IMR-90 (cell line): ENCODE measurements at regions not wholly inside any gene's neighbourhood (a gene's known extent, or its start where the extent isn't known, plus 50 kb on each side); places are given as distances from the start of the nearest gene placed in this dataset.
A peak's percentile ranks its signal among the peaks of the same experiment; 100 is the strongest.

Experiments
- ATAC-seq: fragments of 200-7000 bp; cut with Tn5 transposase; 2 replicates; pipeline ENCODE4 v1.9.1; 2020; ENCODE audit warnings: low read depth, mild to moderate bottlenecking, moderate library complexity
- BruUV-seq: library from RNA; stranded (reverse); fragments of 400-500 nt; replicated peaks from 2 replicates; lab custom pipeline; 2021; lab: Mats Ljungman, UMichigan
- CTCF ChIA-PET: fragments of 300-600 bp; formaldehyde crosslinking; extraction: SDS; loops from one replicate; lab custom pipeline; 2021; ENCODE audit warnings: antibody characterized with exemption; lab: Yijun Ruan, JAX
- POLR2A ChIA-PET: fragments of 300-600 bp; sonication (Branson Sonifier 250); formaldehyde crosslinking; loops from one replicate; lab custom pipeline; 2022; ENCODE audit warnings: antibody characterized with exemption; ENCODE audit not compliant: unreplicated experiment; lab: Charles Lee
- DNase-seq: peaks from one replicate; pipeline ENCODE4 v3.0.0; 2013
- H2AFZ ChIP-seq: replicated peaks from 2 replicates; pipeline ENCODE3; 2013; ENCODE audit warnings: low read length, mild to moderate bottlenecking; ENCODE audit not compliant: poor library complexity
- H2AK5ac ChIP-seq: 2 replicates; pipeline ENCODE4 v1.6.1; 2013; ENCODE audit warnings: low read depth, low read length, inconsistent platforms
- H2AK9ac ChIP-seq: replicated peaks from 2 replicates; pipeline ENCODE3; 2013; ENCODE audit warnings: mild to moderate bottlenecking, low read depth, low read length, moderate library complexity; ENCODE audit not compliant: poor library complexity
- H2BK120ac ChIP-seq: 2 replicates; pipeline ENCODE4 v1.6.1; 2013; ENCODE audit warnings: low read depth, low read length, inconsistent platforms
- H2BK15ac ChIP-seq: 3 replicates; pipeline ENCODE4 v1.6.1; 2013; ENCODE audit warnings: low read depth, low read length, inconsistent platforms
- H2BK20ac ChIP-seq: 2 replicates; pipeline ENCODE4 v1.6.1; 2013; ENCODE audit warnings: low read depth, mild to moderate bottlenecking, inconsistent platforms, low read length, moderate library complexity
- H2BK5ac ChIP-seq: 2 replicates; pipeline ENCODE4 v1.6.1; 2013; ENCODE audit warnings: mild to moderate bottlenecking, low read depth, low read length, inconsistent platforms; ENCODE audit not compliant: poor library complexity, severe bottlenecking
- H3K14ac ChIP-seq: replicated peaks from 2 replicates; pipeline ENCODE4 v1.6.1; 2013; ENCODE audit warnings: low read depth, low read length, inconsistent platforms
- H3K18ac ChIP-seq: 2 replicates; pipeline ENCODE4 v1.6.1; 2013; ENCODE audit warnings: low read depth, low read length, control low read depth
- H3K23ac ChIP-seq: 2 replicates; pipeline ENCODE4 v1.6.1; 2013; ENCODE audit warnings: low read depth, low read length, inconsistent platforms
- H3K27ac ChIP-seq: 2 replicates; pipeline ENCODE4 v1.5.1; 2013; ENCODE audit warnings: mild to moderate bottlenecking, control low read depth, low read length; ENCODE audit not compliant: insufficient read depth
- H3K27me3 ChIP-seq: 2 replicates; pipeline ENCODE4 v1.6.1; 2013; ENCODE audit warnings: low read length; ENCODE audit not compliant: control insufficient read depth, insufficient read depth
- H3K36me3 ChIP-seq: 2 replicates; pipeline ENCODE4 v1.6.1; 2013; ENCODE audit warnings: low read length, mixed read lengths; ENCODE audit not compliant: control insufficient read depth, insufficient read depth
- H3K4ac ChIP-seq: 2 replicates; pipeline ENCODE4 v1.6.1; 2013; ENCODE audit warnings: low read depth, low read length, inconsistent platforms
- H3K4me1 ChIP-seq: 2 replicates; pipeline ENCODE4 v1.6.1; 2013; ENCODE audit warnings: low read length, mixed read lengths; ENCODE audit not compliant: control insufficient read depth, insufficient read depth
- H3K4me2 ChIP-seq: 2 replicates; pipeline ENCODE4 v1.6.1; 2013; ENCODE audit warnings: low read depth, mild to moderate bottlenecking, control low read depth, low read length, moderate library complexity
- H3K4me3 ChIP-seq: 2 replicates; pipeline ENCODE4 v1.5.1; 2013; ENCODE audit warnings: low read depth, mild to moderate bottlenecking, control low read depth, low read length, moderate library complexity; ENCODE audit not compliant: insufficient read depth
- H3K56ac ChIP-seq: 2 replicates; pipeline ENCODE4 v1.6.1; 2013; ENCODE audit warnings: low read length, inconsistent platforms; ENCODE audit not compliant: insufficient read depth; ENCODE audit errors: extremely low read depth
- H3K79me1 ChIP-seq, 2 experiments: 2 replicates each; pipeline ENCODE4 v1.6.1; 2013; ENCODE audit warnings: low read length in 2 of 2, inconsistent platforms in 1 of 2, low read depth in 1 of 2
- H3K9ac ChIP-seq: 2 replicates; pipeline ENCODE4 v1.6.1; 2013; ENCODE audit warnings: low read depth, low read length, control low read depth
- H3K9me1 ChIP-seq: 2 replicates; pipeline ENCODE4 v1.6.1; 2013; ENCODE audit warnings: low read length, inconsistent platforms; ENCODE audit not compliant: insufficient read depth
- H3K9me3 ChIP-seq: 2 replicates; pipeline ENCODE4 v1.6.1; 2013; ENCODE audit warnings: low read length; ENCODE audit not compliant: control insufficient read depth, insufficient read depth
- H4K20me1 ChIP-seq: 2 replicates; pipeline ENCODE4 v1.6.1; 2013; ENCODE audit warnings: low read length, inconsistent platforms; ENCODE audit not compliant: insufficient read depth
- H4K5ac ChIP-seq: 2 replicates; pipeline ENCODE4 v1.6.1; 2013; ENCODE audit warnings: mild to moderate bottlenecking, low read depth, low read length, control low read depth
- H4K8ac ChIP-seq, 2 experiments: 2 replicates each; pipeline ENCODE4 v1.6.1; 2013; ENCODE audit warnings: low read depth in 2 of 2, low read length in 2 of 2, control low read depth in 1 of 2, inconsistent platforms in 1 of 2
- H4K91ac ChIP-seq: 2 replicates; pipeline ENCODE4 v1.6.1; 2013; ENCODE audit warnings: low read depth, low read length, inconsistent platforms; ENCODE audit not compliant: insufficient read depth
- BHLHE40 ChIP-seq: fragments of 150-350 bp; IDR thresholded peaks from 2 replicates; pipeline ENCODE4 v1.6.1; 2016; ENCODE audit warnings: mild to moderate bottlenecking, low read depth, low read length
- FOS ChIP-seq: fragments of 150-350 bp; IDR thresholded peaks from 2 replicates; pipeline ENCODE4 v1.6.1; 2016; ENCODE audit warnings: low read depth, low read length
- MAFK ChIP-seq: IDR thresholded peaks from 2 replicates; pipeline ENCODE4 v1.6.1; 2012; ENCODE audit warnings: low read depth, low read length, improper control_type of control experiment
- MAZ ChIP-seq: IDR thresholded peaks from 2 replicates; pipeline ENCODE4 v1.6.1; 2012; ENCODE audit warnings: low read depth, mild to moderate bottlenecking, low read length, improper control_type of control experiment, moderate library complexity, borderline replicate concordance
- MXI1 ChIP-seq: IDR thresholded peaks from 2 replicates; pipeline ENCODE4 v1.6.1; 2012; ENCODE audit warnings: low read depth, mild to moderate bottlenecking, low read length, moderate library complexity, borderline replicate concordance
- NFE2L2 ChIP-seq: fragments of 150-350 bp; IDR thresholded peaks from 2 replicates; pipeline ENCODE4 v1.6.1; 2016; ENCODE audit warnings: low read depth, mild to moderate bottlenecking, low read length
- POLR2A ChIP-seq: IDR thresholded peaks from 2 replicates; pipeline ENCODE4 v1.6.1; 2012; ENCODE audit warnings: mild to moderate bottlenecking, low read depth, low read length
- RCOR1 ChIP-seq: IDR thresholded peaks from 2 replicates; pipeline ENCODE4 v1.6.1; 2012; ENCODE audit warnings: mild to moderate bottlenecking, low read length, improper control_type of control experiment; ENCODE audit not compliant: insufficient replicate concordance
- RFX5 ChIP-seq: IDR thresholded peaks from 2 replicates; pipeline ENCODE4 v1.8.0; 2012; ENCODE audit warnings: low read depth, mild to moderate bottlenecking, low read length, moderate library complexity
- SMC3 ChIP-seq: fragments of 150-350 bp; IDR thresholded peaks from 2 replicates; pipeline ENCODE4 v1.6.1; 2016; ENCODE audit warnings: low read depth, mild to moderate bottlenecking, antibody characterized with exemption, low read length, moderate library complexity
- WGBS, 2 experiments: methylation state at CpG; one replicate each; pipeline versions ENCODE4 v1.1.5 to v1.1.7; 2013; ENCODE audit warnings: missing lambda C conversion rate in 2 of 2; ENCODE audit not compliant: insufficient read length in 1 of 2; ENCODE audit errors: extremely low coverage in 2 of 2; 5-methylcytosine and 5-hydroxymethylcytosine counted together
- dilution Hi-C: fragments of 300-500 bp; cut with HindIII; formaldehyde crosslinking; loops from one replicate; pipeline ENCODE4 v1.14.3; 2018; ENCODE audit warnings: low sequenced_read_pairs; ENCODE audit not compliant: unreplicated experiment
- in situ Hi-C: fragments of 300-500 bp; cut with MboI; formaldehyde crosslinking; loops from 3 replicates; pipeline ENCODE4 v1.14.3; 2019; ENCODE audit warnings: low sequenced_read_pairs, inconsistent platforms, mixed read lengths
- intact Hi-C: fragments of 100-400 bp; cut with micrococcal nuclease; formaldehyde crosslinking; loops from 2 replicates; pipeline ENCODE4 v1.10.0; 2022
- TF ChIP-seq, protein P1 (sequence below): conservative IDR thresholded peaks from 2 replicates; pipeline ENCODE4 v1.5.1; 2012; ENCODE audit warnings: mild to moderate bottlenecking, low read depth, low read length, improper control_type of control experiment
- TF ChIP-seq, protein P2 (sequence below): fragments of 150-350 bp; IDR thresholded peaks from 2 replicates; pipeline ENCODE4 v1.6.1; 2017; ENCODE audit warnings: mild to moderate bottlenecking, antibody characterized with exemption, low read length, low read depth

DNA sequence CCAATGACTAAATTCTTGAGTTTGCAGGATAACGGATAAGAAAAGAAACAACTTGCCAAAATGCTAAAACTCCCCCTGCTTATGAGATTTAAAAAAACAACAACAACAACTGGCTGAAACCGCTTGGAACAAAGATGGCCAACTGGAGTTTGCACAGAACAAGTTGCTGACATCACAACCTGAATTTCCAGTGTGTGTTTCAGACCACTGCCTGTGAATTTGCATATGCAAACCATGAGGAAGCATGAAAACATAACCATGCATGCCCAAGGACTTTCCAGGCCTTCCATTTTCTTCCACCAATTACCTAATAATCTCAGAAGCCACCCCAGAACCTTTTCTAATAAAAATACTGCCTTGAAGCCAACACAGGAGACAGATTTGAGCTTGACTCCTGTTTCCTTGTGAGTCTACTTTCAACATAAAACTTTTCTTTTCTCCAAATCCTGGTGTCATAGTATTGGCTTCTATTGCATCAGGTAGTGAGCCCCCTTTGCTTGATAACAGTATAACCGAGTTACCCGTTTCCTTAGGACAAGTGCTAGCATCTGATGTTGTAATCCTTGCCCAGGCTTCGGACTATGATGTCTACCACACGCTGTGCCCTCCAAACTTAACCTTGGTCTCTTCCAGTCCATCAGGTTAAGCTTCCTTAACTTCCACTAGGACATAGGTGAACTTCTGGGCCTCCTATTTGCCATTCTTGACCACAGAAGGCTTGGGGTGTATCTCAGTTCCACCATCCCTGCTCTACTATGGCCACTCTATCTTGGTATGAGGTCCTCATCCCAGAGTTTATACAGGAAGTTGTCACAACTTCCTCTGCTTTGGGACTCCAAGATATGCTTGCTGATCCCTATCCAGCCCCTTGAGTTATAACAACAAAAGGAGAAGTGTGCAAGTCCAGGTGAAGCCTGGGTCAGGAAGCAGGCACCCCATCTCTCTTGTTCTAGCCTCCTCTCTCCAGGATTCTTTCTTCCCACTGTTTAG is 385.5 kb upstream of the INTU start (continued):
- no peak for TF ChIP-seq FOS

GRCh38 chr4:127249066-127249766 is 383.5 kb upstream of the INTU start:
- dilution Hi-C loops: no loop called here
- DNase-seq: peak; percentile 54
- TF ChIP-seq RFX5: no peak
- TF ChIP-seq MAZ: no peak
- no peak for TF ChIP-seq MAFK
- peak; percentile 50; the same call in 1 of the 2 replicates for TF ChIP-seq FOS
- TF ChIP-seq MXI1: no peak
- no peak for TF ChIP-seq POLR2A
- no peak for TF ChIP-seq SMC3
- TF ChIP-seq, protein P1, sequence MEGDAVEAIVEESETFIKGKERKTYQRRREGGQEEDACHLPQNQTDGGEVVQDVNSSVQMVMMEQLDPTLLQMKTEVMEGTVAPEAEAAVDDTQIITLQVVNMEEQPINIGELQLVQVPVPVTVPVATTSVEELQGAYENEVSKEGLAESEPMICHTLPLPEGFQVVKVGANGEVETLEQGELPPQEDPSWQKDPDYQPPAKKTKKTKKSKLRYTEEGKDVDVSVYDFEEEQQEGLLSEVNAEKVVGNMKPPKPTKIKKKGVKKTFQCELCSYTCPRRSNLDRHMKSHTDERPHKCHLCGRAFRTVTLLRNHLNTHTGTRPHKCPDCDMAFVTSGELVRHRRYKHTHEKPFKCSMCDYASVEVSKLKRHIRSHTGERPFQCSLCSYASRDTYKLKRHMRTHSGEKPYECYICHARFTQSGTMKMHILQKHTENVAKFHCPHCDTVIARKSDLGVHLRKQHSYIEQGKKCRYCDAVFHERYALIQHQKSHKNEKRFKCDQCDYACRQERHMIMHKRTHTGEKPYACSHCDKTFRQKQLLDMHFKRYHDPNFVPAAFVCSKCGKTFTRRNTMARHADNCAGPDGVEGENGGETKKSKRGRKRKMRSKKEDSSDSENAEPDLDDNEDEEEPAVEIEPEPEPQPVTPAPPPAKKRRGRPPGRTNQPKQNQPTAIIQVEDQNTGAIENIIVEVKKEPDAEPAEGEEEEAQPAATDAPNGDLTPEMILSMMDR: no peak
- no peak for TF ChIP-seq RCOR1
- TF ChIP-seq, protein P2, sequence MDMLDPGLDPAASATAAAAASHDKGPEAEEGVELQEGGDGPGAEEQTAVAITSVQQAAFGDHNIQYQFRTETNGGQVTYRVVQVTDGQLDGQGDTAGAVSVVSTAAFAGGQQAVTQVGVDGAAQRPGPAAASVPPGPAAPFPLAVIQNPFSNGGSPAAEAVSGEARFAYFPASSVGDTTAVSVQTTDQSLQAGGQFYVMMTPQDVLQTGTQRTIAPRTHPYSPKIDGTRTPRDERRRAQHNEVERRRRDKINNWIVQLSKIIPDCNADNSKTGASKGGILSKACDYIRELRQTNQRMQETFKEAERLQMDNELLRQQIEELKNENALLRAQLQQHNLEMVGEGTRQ: no peak
- no peak for TF ChIP-seq NFE2L2
- TF ChIP-seq BHLHE40: peak; percentile 10; the same call in 1 of the 2 replicates

More at GRCh38 chr4:127249066-127249766, 383.5 kb upstream of the INTU start:
- Histone ChIP-seq H2BK15ac (peak overlapping the region; percentile 74; the same call in 1 of the 3 replicates), H2BK20ac (no peak overlapping the region), H3K4me1 (no peaks in the 10 kb centered on the region), H3K9me3 (no peaks in the 10 kb centered on the region), H3K56ac (0 out of 2 replicates have a peak overlapping the region, but pooled peaks have one; percentile 12), H3K9me1 (no peaks in the 10 kb centered on the region), H3K79me1 (no peaks in the 10 kb centered on the region), H2BK120ac (no peak overlapping the region), H3K27me3 (no peaks in the 10 kb centered on the region), H3K23ac (no peak overlapping the region), H2AFZ (peak overlapping the region; percentile 63), H3K4ac (no peak overlapping the region), H3K27ac (no peak overlapping the region), H3K4me3 (no peak overlapping the region), H4K91ac (no peak overlapping the region), H3K9ac (no peak overlapping the region), H4K20me1 (no peaks in the 10 kb centered on the region), H2BK5ac (peak overlapping the region; percentile 46), H3K4me2 (no peak overlapping the region), H3K18ac (no peak overlapping the region), H4K5ac (no peak overlapping the region), H2AK5ac (no peak overlapping the region), H3K14ac (no peak overlapping the region), H2AK9ac (no peak overlapping the region), H3K36me3 (no peaks in the 10 kb centered on the region), H4K8ac (peak overlapping the region in 1 of 2 experiments; percentile 64; a peak in 2 of 4 replicates)
- no TSS peak for BruUV-seq
- CTCF ChIA-PET: no interaction called here
- ATAC-seq: peak; percentile 83
- in situ Hi-C loops (no loop called here), intact Hi-C loops (no loop called here)
- WGBS, 2 experiments: no CpG with 5 or more reads among the region's 3 CpGs
- POLR2A ChIA-PET: no interaction called here
